ENCODE measurements at regions not wholly inside any gene's neighbourhood (a gene's known extent, or its start where the extent isn't known, plus 50 kb on each side); places are given as distances from the start of the nearest gene placed in this dataset.

DNA sequence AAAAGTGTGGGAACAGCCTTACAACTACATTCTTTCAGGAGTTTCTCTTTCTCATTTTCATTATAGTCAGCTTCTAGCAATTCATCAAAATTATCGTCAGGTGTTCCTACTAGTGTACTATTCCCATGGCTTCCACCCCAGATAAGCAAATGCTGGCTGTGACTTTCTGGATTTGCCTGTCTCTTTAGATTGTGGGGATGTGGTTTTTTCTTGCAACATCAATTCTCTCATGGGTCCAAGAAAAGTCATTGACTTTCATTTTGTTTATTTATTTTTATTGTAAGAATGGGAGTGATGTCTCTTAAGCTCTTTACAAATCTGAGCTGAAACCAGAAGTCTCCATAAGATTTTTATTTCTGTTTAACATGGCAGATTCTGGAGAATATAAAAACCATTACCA lies 349.7 kb upstream of the SEMA3C start:
- no peak overlapping the region for H3K27ac ChIP-seq (ENCODE audit: insufficient read depth, low read length)
- no peaks in the 10 kb centered on the region for H3K9me3 ChIP-seq (ENCODE audit: control insufficient read depth, insufficient read depth, low read depth, low read length)
- DNase-seq (ENCODE audit: low read depth in 2 of 2): peak; percentile 54 to 68
- H3K4me2 ChIP-seq (ENCODE audit: extremely low read depth, insufficient read depth, low read length): no peak overlapping the region
- H3K36me3 ChIP-seq (ENCODE audit: control insufficient read depth, insufficient read depth, low read length): no peaks in the 10 kb centered on the region
- H2AFZ ChIP-seq (ENCODE audit: low read length): no peak overlapping the region
- TF ChIP-seq EZH2 (IDR thresholded peaks at IDR 0.05; ENCODE audit: low read length, missing control alignments): no peak
- TF ChIP-seq, protein P1, sequence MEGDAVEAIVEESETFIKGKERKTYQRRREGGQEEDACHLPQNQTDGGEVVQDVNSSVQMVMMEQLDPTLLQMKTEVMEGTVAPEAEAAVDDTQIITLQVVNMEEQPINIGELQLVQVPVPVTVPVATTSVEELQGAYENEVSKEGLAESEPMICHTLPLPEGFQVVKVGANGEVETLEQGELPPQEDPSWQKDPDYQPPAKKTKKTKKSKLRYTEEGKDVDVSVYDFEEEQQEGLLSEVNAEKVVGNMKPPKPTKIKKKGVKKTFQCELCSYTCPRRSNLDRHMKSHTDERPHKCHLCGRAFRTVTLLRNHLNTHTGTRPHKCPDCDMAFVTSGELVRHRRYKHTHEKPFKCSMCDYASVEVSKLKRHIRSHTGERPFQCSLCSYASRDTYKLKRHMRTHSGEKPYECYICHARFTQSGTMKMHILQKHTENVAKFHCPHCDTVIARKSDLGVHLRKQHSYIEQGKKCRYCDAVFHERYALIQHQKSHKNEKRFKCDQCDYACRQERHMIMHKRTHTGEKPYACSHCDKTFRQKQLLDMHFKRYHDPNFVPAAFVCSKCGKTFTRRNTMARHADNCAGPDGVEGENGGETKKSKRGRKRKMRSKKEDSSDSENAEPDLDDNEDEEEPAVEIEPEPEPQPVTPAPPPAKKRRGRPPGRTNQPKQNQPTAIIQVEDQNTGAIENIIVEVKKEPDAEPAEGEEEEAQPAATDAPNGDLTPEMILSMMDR (conservative IDR thresholded peaks at IDR 0.05 in 1 of 2, IDR thresholded peaks at IDR 0.05 in 1 of 2; ENCODE audit: low read depth in 1 of 2, low read length in 2 of 2): no peak
- H3K4me3 ChIP-seq (replicated peaks in 1 of 4; ENCODE audit: control extremely low read depth in 1 of 4, insufficient read depth in 1 of 4, low read depth in 3 of 4, low read length in 4 of 4): no peak overlapping the region
- H4K20me1 ChIP-seq (ENCODE audit: control insufficient read depth, extremely low read depth, insufficient read depth, low read length): no peaks in the 10 kb centered on the region
- H3K4me1 ChIP-seq (ENCODE audit: control insufficient read depth, extremely low read depth, insufficient read depth, low read length): no peaks in the 10 kb centered on the region
- H3K79me2 ChIP-seq (ENCODE audit: control insufficient read depth, insufficient read depth, low read length): no peaks in the 10 kb centered on the region
- no peaks in the 10 kb centered on the region for H3K27me3 ChIP-seq (ENCODE audit: control insufficient read depth, insufficient read depth, low read length)
- no peak overlapping the region for H3K9ac ChIP-seq (ENCODE audit: insufficient read depth, low read length)

DNA sequence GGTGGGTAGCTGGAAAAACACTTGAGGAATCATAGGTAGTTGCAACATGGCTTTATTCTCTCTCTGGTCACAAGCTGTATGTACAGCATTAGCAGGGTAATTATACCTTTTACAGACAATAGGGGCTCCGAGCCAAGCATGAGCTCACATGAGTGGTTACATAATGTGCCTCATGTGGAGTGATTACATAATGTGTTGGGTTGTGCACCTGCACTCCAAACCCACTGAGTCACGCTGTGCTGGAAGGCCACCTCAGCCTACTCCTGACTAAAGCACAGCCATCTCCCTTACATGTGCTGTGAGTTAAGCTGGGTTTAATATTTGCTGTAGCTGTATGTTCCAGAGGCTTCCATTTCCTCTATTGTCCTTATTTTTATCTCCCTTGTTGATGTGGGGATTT lies 348.7 kb upstream of the SEMA3C start:
- DNase-seq (ENCODE audit: low read depth in 2 of 2): peak in 1 of 2 donors; percentile 85
- no peak overlapping the region for H2AFZ ChIP-seq (ENCODE audit: low read length)
- H3K9ac ChIP-seq (ENCODE audit: insufficient read depth, low read length): no peak overlapping the region
- no peaks in the 10 kb centered on the region for H3K79me2 ChIP-seq (ENCODE audit: control insufficient read depth, insufficient read depth, low read length)
- no peak overlapping the region for H3K27ac ChIP-seq (ENCODE audit: insufficient read depth, low read length)
- H3K4me2 ChIP-seq (ENCODE audit: extremely low read depth, insufficient read depth, low read length): no peak overlapping the region
- TF ChIP-seq, protein P1 (conservative IDR thresholded peaks at IDR 0.05 in 1 of 2, IDR thresholded peaks at IDR 0.05 in 1 of 2; ENCODE audit: low read depth in 1 of 2, low read length in 2 of 2): no peak
- no peak for TF ChIP-seq EZH2 (IDR thresholded peaks at IDR 0.05; ENCODE audit: low read length, missing control alignments)
- no peaks in the 10 kb centered on the region for H3K4me1 ChIP-seq (ENCODE audit: control insufficient read depth, extremely low read depth, insufficient read depth, low read length)
- no peaks in the 10 kb centered on the region for H3K27me3 ChIP-seq (ENCODE audit: control insufficient read depth, insufficient read depth, low read length)
- H3K4me3 ChIP-seq (replicated peaks in 1 of 4; ENCODE audit: control extremely low read depth in 1 of 4, insufficient read depth in 1 of 4, low read depth in 3 of 4, low read length in 4 of 4): no peak overlapping the region
- H4K20me1 ChIP-seq (ENCODE audit: control insufficient read depth, extremely low read depth, insufficient read depth, low read length): no peaks in the 10 kb centered on the region
- H3K9me3 ChIP-seq (ENCODE audit: control insufficient read depth, insufficient read depth, low read depth, low read length): no peaks in the 10 kb centered on the region
- H3K36me3 ChIP-seq (ENCODE audit: control insufficient read depth, insufficient read depth, low read length): no peaks in the 10 kb centered on the region

DNA sequence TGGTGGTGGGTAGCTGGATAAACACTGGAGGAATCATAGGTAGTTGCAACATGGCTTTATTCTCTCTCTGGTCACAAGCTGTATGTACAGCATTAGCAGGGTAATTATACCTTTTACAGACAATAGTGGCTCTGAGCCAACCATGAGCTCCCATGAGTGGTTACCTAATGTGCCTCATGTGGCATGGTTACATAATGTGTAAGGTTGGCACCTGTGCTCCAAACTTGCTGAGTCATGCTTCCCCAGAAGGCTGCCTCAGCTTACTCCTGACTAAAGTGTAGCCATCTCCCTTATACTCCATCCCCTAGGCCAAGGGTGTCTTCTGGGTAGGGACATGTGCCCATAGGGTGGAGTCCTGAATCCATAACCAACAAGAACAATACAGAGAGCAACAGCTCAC lies 345.3 kb upstream of the SEMA3C start:
- no peaks in the 10 kb centered on the region for H3K27me3 ChIP-seq (ENCODE audit: control insufficient read depth, insufficient read depth, low read length)
- no peak overlapping the region for H3K27ac ChIP-seq (ENCODE audit: insufficient read depth, low read length)
- no peak overlapping the region for H3K4me3 ChIP-seq (replicated peaks in 1 of 4; ENCODE audit: control extremely low read depth in 1 of 4, insufficient read depth in 1 of 4, low read depth in 3 of 4, low read length in 4 of 4)
- H3K79me2 ChIP-seq (ENCODE audit: control insufficient read depth, insufficient read depth, low read length): no peaks in the 10 kb centered on the region
- no peak overlapping the region for H3K4me2 ChIP-seq (ENCODE audit: extremely low read depth, insufficient read depth, low read length)
- H3K9ac ChIP-seq (ENCODE audit: insufficient read depth, low read length): no peak overlapping the region
- no peaks in the 10 kb centered on the region for H3K4me1 ChIP-seq (ENCODE audit: control insufficient read depth, extremely low read depth, insufficient read depth, low read length)
- H4K20me1 ChIP-seq (ENCODE audit: control insufficient read depth, extremely low read depth, insufficient read depth, low read length): no peaks in the 10 kb centered on the region
- no peak for DNase-seq (ENCODE audit: low read depth in 2 of 2)
- no peaks in the 10 kb centered on the region for H3K9me3 ChIP-seq (ENCODE audit: control insufficient read depth, insufficient read depth, low read depth, low read length)
- H2AFZ ChIP-seq (ENCODE audit: low read length): no peak overlapping the region
- no peak for TF ChIP-seq EZH2 (IDR thresholded peaks at IDR 0.05; ENCODE audit: low read length, missing control alignments)
- TF ChIP-seq, protein P1 (conservative IDR thresholded peaks at IDR 0.05 in 1 of 2, IDR thresholded peaks at IDR 0.05 in 1 of 2; ENCODE audit: low read depth in 1 of 2, low read length in 2 of 2): no peak
- H3K36me3 ChIP-seq (ENCODE audit: control insufficient read depth, insufficient read depth, low read length): no peaks in the 10 kb centered on the region

All from fibroblast of lung (primary cell).